Neural progenitor cell (in vitro differentiated cells): ENCODE measurements at regions not wholly inside any gene's neighbourhood (a gene's known extent, or its start where the extent isn't known, plus 50 kb on each side); places are given as distances from the start of the nearest gene placed in this dataset.

Source experiments
- DNase-seq: peaks from one replicate; pipeline ENCODE4 v3.0.0-alpha.2; 2016; ENCODE audit warnings: low spot score
- H2AFZ ChIP-seq: fragments of 200-600 bp; sonication (generic); replicated peaks from 2 replicates; pipeline ENCODE4 v1.6.1; 2016; ENCODE audit warnings: antibody characterized with exemption
- H3F3A ChIP-seq: fragments of 200-600 bp; sonication (generic); 2 replicates; pipeline ENCODE4 v1.6.1; 2016; ENCODE audit warnings: antibody characterized with exemption, low read depth
- H3K27ac ChIP-seq: fragments of 200-600 bp; sonication (generic); 2 replicates; pipeline ENCODE4 v1.5.1; 2016; ENCODE audit warnings: mild to moderate bottlenecking
- H3K27me3 ChIP-seq: fragments of 200-600 bp; sonication (generic); 2 replicates; pipeline ENCODE4 v1.6.1; 2016; ENCODE audit warnings: mild to moderate bottlenecking, moderate library complexity
- H3K36me3 ChIP-seq: fragments of 200-600 bp; sonication (generic); 2 replicates; pipeline ENCODE4 v1.5.1; 2016
- H3K4me1 ChIP-seq: fragments of 200-600 bp; sonication (generic); 2 replicates; pipeline ENCODE4 v1.6.1; 2016; ENCODE audit warnings: mixed run types
- H3K4me2 ChIP-seq: fragments of 200-600 bp; sonication (generic); 2 replicates; pipeline ENCODE4 v1.6.1; 2016
- H3K4me3 ChIP-seq: fragments of 200-600 bp; sonication (generic); 2 replicates; pipeline ENCODE4 v1.5.1; 2016
- H3K79me2 ChIP-seq: fragments of 200-600 bp; sonication (generic); 2 replicates; pipeline ENCODE4 v1.6.1; 2016; ENCODE audit warnings: low read depth
- H3K9ac ChIP-seq: fragments of 200-600 bp; sonication (generic); 2 replicates; pipeline ENCODE4 v1.6.1; 2016
- H3K9me3 ChIP-seq: fragments of 200-600 bp; sonication (generic); 2 replicates; pipeline ENCODE4 v1.5.1; 2016; ENCODE audit warnings: low read depth
- H4K20me1 ChIP-seq: fragments of 200-600 bp; sonication (generic); 2 replicates; pipeline ENCODE4 v1.6.1; 2016; ENCODE audit warnings: low read depth
- H3K27ac Mint-ChIP-seq: 3 replicates; pipeline ENCODE4 v1.8.0; 2021; ENCODE audit warnings: mixed read lengths
- H3K27me3 Mint-ChIP-seq: 2 replicates; pipeline ENCODE4 v1.8.0; 2022; ENCODE audit warnings: low read depth, mild to moderate bottlenecking, inconsistent platforms, moderate library complexity, mixed read lengths; ENCODE audit not compliant: insufficient read depth
- H3K36me3 Mint-ChIP-seq: 3 replicates; pipeline ENCODE4 v1.8.0; 2021; ENCODE audit warnings: mixed read lengths
- H3K4me1 Mint-ChIP-seq: 3 replicates; pipeline ENCODE4 v1.8.0; 2021; ENCODE audit warnings: mixed read lengths
- H3K4me3 Mint-ChIP-seq: 3 replicates; pipeline ENCODE4 v1.8.0; 2021; ENCODE audit warnings: mild to moderate bottlenecking, moderate library complexity, mixed read lengths
- H3K9me3 Mint-ChIP-seq: 3 replicates; pipeline ENCODE4 v1.8.0; 2020; ENCODE audit warnings: mixed read lengths
- CTCF ChIP-seq: fragments of 200-600 bp; sonication (generic); IDR thresholded peaks from 2 replicates; pipeline ENCODE4 v1.5.1; 2017; ENCODE audit warnings: antibody characterized with exemption, mild to moderate bottlenecking
- EZH2 ChIP-seq: fragments of 200-600 bp; sonication (generic); IDR thresholded peaks from 2 replicates; pipeline ENCODE4 v1.6.1; 2017; ENCODE audit warnings: antibody characterized with exemption, mild to moderate bottlenecking, moderate library complexity
- EZH2phosphoT487 ChIP-seq: fragments of 200-600 bp; sonication (generic); IDR thresholded peaks from 2 replicates; pipeline ENCODE4 v1.6.1; 2017; ENCODE audit warnings: antibody characterized with exemption

GRCh38 chr4:138096384-138097062 lies 145.6 kb downstream of the SLC7A11 start:
- no peaks in the 10 kb centered on the region for H3K4me1 ChIP-seq
- H3K27me3 ChIP-seq: no peaks in the 10 kb centered on the region

DNA sequence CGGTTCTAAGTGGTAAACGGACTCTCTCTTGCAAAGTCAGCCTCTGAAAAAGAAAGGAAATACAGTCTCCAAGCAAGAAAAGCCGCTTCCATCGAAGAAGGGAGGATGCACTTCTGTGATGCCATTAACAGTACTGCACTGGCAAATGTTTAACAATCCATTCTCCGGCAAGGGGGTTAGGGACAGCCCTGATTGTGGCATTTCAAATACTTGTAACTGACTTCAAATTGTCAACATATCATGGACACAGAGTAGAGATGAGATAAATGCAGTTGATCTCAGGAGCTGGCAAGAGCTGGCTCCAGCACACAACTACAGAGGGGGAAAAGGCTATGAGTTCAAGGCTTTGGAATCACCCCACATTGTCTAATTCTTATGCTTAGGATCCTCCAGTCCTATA lies 146.8 kb downstream of the SLC7A11 start:
- Histone ChIP-seq H3K4me1 (no peaks in the 10 kb centered on the region), H3K4me3 (no peak overlapping the region), H3F3A (no peaks in the 10 kb centered on the region), H3K9me3 (no peaks in the 10 kb centered on the region), H4K20me1 (no peaks in the 10 kb centered on the region), H3K36me3 (no peaks in the 10 kb centered on the region), H3K27me3 (no peaks in the 10 kb centered on the region), H3K27ac (no peak overlapping the region), H3K9ac (no peak overlapping the region), H3K4me2 (no peak overlapping the region), H3K79me2 (no peaks in the 10 kb centered on the region), H2AFZ (no peak overlapping the region)
- Mint-ChIP-seq H3K4me1 (peaks cover 10% of the 10 kb centered on the region), H3K36me3 (no peaks in the 10 kb centered on the region), H3K27me3 (no peaks in the 10 kb centered on the region), H3K9me3 (no peaks in the 10 kb centered on the region), H3K27ac (no peak overlapping the region), H3K4me3 (no peak overlapping the region)
- TF ChIP-seq CTCF (no peak), EZH2 (no peak), EZH2phosphoT487 (no peak)
- no peak for DNase-seq

More at GRCh38 chr4:138096384-138097062, 145.6 kb downstream of the SLC7A11 start:
- Mint-ChIP-seq H3K36me3 (no peaks in the 10 kb centered on the region), H3K27ac (no peak overlapping the region), H3K4me3 (no peak overlapping the region), H3K27me3 (no peaks in the 10 kb centered on the region), H3K9me3 (no peaks in the 10 kb centered on the region), H3K4me1 (peaks cover under 1% of the 10 kb centered on the region)
- Histone ChIP-seq H3K9ac (no peak overlapping the region), H2AFZ (no peak overlapping the region), H3K4me3 (no peak overlapping the region), H3K79me2 (no peaks in the 10 kb centered on the region), H3K36me3 (no peaks in the 10 kb centered on the region), H3K4me2 (no peak overlapping the region), H3K9me3 (no peaks in the 10 kb centered on the region), H4K20me1 (no peaks in the 10 kb centered on the region), H3K27ac (no peak overlapping the region), H3F3A (no peaks in the 10 kb centered on the region)
- TF ChIP-seq CTCF (no peak), EZH2phosphoT487 (no peak), EZH2 (no peak)
- no peak for DNase-seq

GRCh38 chr4:138092060-138092459 lies 150.1 kb downstream of the SLC7A11 start:
- peaks cover 5% of the 10 kb centered on the region for H3K4me1 ChIP-seq
- no peak for DNase-seq
- no peaks in the 10 kb centered on the region for H3K79me2 ChIP-seq
- no peaks in the 10 kb centered on the region for H3K9me3 ChIP-seq
- Mint-ChIP-seq H3K27ac (no peak overlapping the region), H3K36me3 (no peaks in the 10 kb centered on the region), H3K9me3 (peaks cover 4% of the 10 kb centered on the region), H3K4me3 (no peak overlapping the region), H3K4me1 (peaks cover 18% of the 10 kb centered on the region), H3K27me3 (no peaks in the 10 kb centered on the region)
- no peak overlapping the region for H3K4me2 ChIP-seq
- H3K4me3 ChIP-seq: no peak overlapping the region
- H3K27me3 ChIP-seq: no peaks in the 10 kb centered on the region
- H3K27ac ChIP-seq: no peak overlapping the region
- H3K9ac ChIP-seq: no peak overlapping the region
- no peaks in the 10 kb centered on the region for H3F3A ChIP-seq
- TF ChIP-seq EZH2phosphoT487 (no peak), CTCF (no peak), EZH2 (no peak)
- H3K36me3 ChIP-seq: no peaks in the 10 kb centered on the region
- H4K20me1 ChIP-seq: no peaks in the 10 kb centered on the region
- no peak overlapping the region for H2AFZ ChIP-seq
